ENCODE measurements at regions not wholly inside any gene's neighbourhood (a gene's known extent, or its start where the extent isn't known, plus 50 kb on each side); places are given as distances from the start of the nearest gene placed in this dataset.
"Not testable (repeated sequence)": the region's sequence is repeated elsewhere in the genome, so short reads cannot be mapped to it uniquely, and the experiment has no call there.

- no peak for DNase-seq
Measured at GRCh38 chr6:77322604-77323003, 140.7 kb downstream of the HTR1B start.

GRCh38 chr6:77318256-77318655 is 145.0 kb downstream of the HTR1B start:
- DNase-seq, result no peak

GRCh38 chr6:77313595-77313994 is 149.7 kb downstream of the HTR1B start:
- no peak for DNase-seq

- no peak for DNase-seq
Measured at GRCh38 chr6:77299931-77300330, 163.4 kb downstream of the HTR1B start.

GRCh38 chr6:77298283-77298682 is 165.0 kb downstream of the HTR1B start:
- DNase-seq, result no peak

- DNase-seq, result peak; percentile 92
Measured at GRCh38 chr6:77292564-77293546, 170.4 kb downstream of the HTR1B start.

- DNase-seq, result no peak
Measured at GRCh38 chr6:77290798-77291197, 172.5 kb downstream of the HTR1B start.

- no peak for DNase-seq
Measured at GRCh38 chr6:77286541-77286940, 176.8 kb downstream of the HTR1B start.

GRCh38 chr6:77273929-77274328 is 189.4 kb downstream of the HTR1B start:
- no peak for DNase-seq

GRCh38 chr6:77264970-77265369 is 198.3 kb downstream of the HTR1B start:
- no peak for DNase-seq

- DNase-seq, result no peak
Measured at GRCh38 chr6:77263003-77263402, 200.3 kb downstream of the HTR1B start.

- DNase-seq, result not testable (repeated sequence)
Measured at GRCh38 chr6:77251801-77252200, 211.5 kb downstream of the HTR1B start.

- no peak for DNase-seq
Measured at GRCh38 chr6:77249560-77249959, 213.7 kb downstream of the HTR1B start.

GRCh38 chr6:77245026-77245425 is 218.3 kb downstream of the HTR1B start:
- DNase-seq, result no peak

- peak; percentile 26 for DNase-seq
Measured at GRCh38 chr6:77231438-77232305, 231.6 kb downstream of the HTR1B start.

- DNase-seq, result no peak
Measured at GRCh38 chr6:77228279-77228678, 235.0 kb downstream of the HTR1B start.

- no peak for DNase-seq
Measured at GRCh38 chr6:77217896-77218295, 245.4 kb downstream of the HTR1B start.

- DNase-seq, result peak; percentile 2
Measured at GRCh38 chr6:77205936-77206335, 257.4 kb downstream of the HTR1B start.

GRCh38 chr6:77204555-77204954 is 258.7 kb downstream of the HTR1B start:
- DNase-seq, result no peak

GRCh38 chr6:77183447-77183846 is 279.8 kb downstream of the HTR1B start:
- no peak for DNase-seq

- no peak for DNase-seq
Measured at GRCh38 chr6:77181749-77182148, 281.5 kb downstream of the HTR1B start.

- peak; percentile 11 for DNase-seq
Measured at GRCh38 chr6:77180326-77180725, 283.0 kb downstream of the HTR1B start.

GRCh38 chr6:77178821-77179220 is 284.5 kb downstream of the HTR1B start:
- peak; percentile 68 for DNase-seq

GRCh38 chr6:77177470-77177869 is 285.8 kb downstream of the HTR1B start:
- no peak for DNase-seq
